ENCODE measurements at regions not wholly inside any gene's neighbourhood (a gene's known extent, or its start where the extent isn't known, plus 50 kb on each side); places are given as distances from the start of the nearest gene placed in this dataset.

- no peaks in the 10 kb centered on the region for H3K36me3 ChIP-seq (ENCODE audit: control insufficient read depth in 2 of 2, insufficient read depth in 2 of 2, low read length in 2 of 2)
- no peak overlapping the region for H3K4me3 ChIP-seq (ENCODE audit: low read length in 2 of 2)
- H3K27ac ChIP-seq (ENCODE audit: low read depth in 2 of 2, low read length in 2 of 2) = no peak overlapping the region
- H3K4me1 ChIP-seq (ENCODE audit: control insufficient read depth in 2 of 2, insufficient read depth in 2 of 2, low read length in 2 of 2) = no peaks in the 10 kb centered on the region
- peaks cover 0 to 2% of the 10 kb centered on the region in 2 donors for H3K9me3 ChIP-seq (ENCODE audit: control insufficient read depth in 2 of 2, low read length in 2 of 2)
- no peaks in the 10 kb centered on the region for H3K27me3 ChIP-seq (ENCODE audit: control insufficient read depth in 2 of 2, insufficient read depth in 2 of 2, low read length in 2 of 2)
- H3K9ac ChIP-seq (ENCODE audit: low read depth in 1 of 2, low read length in 2 of 2) = no peak overlapping the region
Measured at GRCh38 chr5:6178846-6179532, 199.4 kb downstream of the MED10 start.

GRCh38 chr5:6177926-6178325, 200.4 kb downstream of the MED10 start:
- H3K9me3 ChIP-seq (ENCODE audit: control insufficient read depth in 2 of 2, low read length in 2 of 2) = no peaks in the 10 kb centered on the region
- no peak overlapping the region for H3K4me3 ChIP-seq (ENCODE audit: low read length in 2 of 2)
- H3K4me1 ChIP-seq (ENCODE audit: control insufficient read depth in 2 of 2, insufficient read depth in 2 of 2, low read length in 2 of 2) = no peaks in the 10 kb centered on the region
- H3K9ac ChIP-seq (ENCODE audit: low read depth in 1 of 2, low read length in 2 of 2) = no peak overlapping the region
- H3K36me3 ChIP-seq (ENCODE audit: control insufficient read depth in 2 of 2, insufficient read depth in 2 of 2, low read length in 2 of 2) = no peaks in the 10 kb centered on the region
- H3K27me3 ChIP-seq (ENCODE audit: control insufficient read depth in 2 of 2, insufficient read depth in 2 of 2, low read length in 2 of 2) = no peaks in the 10 kb centered on the region
- no peak overlapping the region for H3K27ac ChIP-seq (ENCODE audit: low read depth in 2 of 2, low read length in 2 of 2)

- no peak overlapping the region for H3K9ac ChIP-seq (ENCODE audit: low read depth in 1 of 2, low read length in 2 of 2)
- H3K9me3 ChIP-seq (ENCODE audit: control insufficient read depth in 2 of 2, low read length in 2 of 2) = no peaks in the 10 kb centered on the region
- no peaks in the 10 kb centered on the region for H3K27me3 ChIP-seq (ENCODE audit: control insufficient read depth in 2 of 2, insufficient read depth in 2 of 2, low read length in 2 of 2)
- H3K4me3 ChIP-seq (ENCODE audit: low read length in 2 of 2) = no peak overlapping the region
- H3K4me1 ChIP-seq (ENCODE audit: control insufficient read depth in 2 of 2, insufficient read depth in 2 of 2, low read length in 2 of 2) = no peaks in the 10 kb centered on the region
- H3K36me3 ChIP-seq (ENCODE audit: control insufficient read depth in 2 of 2, insufficient read depth in 2 of 2, low read length in 2 of 2) = no peaks in the 10 kb centered on the region
- no peak overlapping the region for H3K27ac ChIP-seq (ENCODE audit: low read depth in 2 of 2, low read length in 2 of 2)
Measured at GRCh38 chr5:6176102-6176693, 202.1 kb downstream of the MED10 start.

GRCh38 chr5:6175172-6175854, 203.0 kb downstream of the MED10 start:
- no peak overlapping the region for H3K9ac ChIP-seq (ENCODE audit: low read depth in 1 of 2, low read length in 2 of 2)
- H3K9me3 ChIP-seq (ENCODE audit: control insufficient read depth in 2 of 2, low read length in 2 of 2) = no peaks in the 10 kb centered on the region
- no peak overlapping the region for H3K4me3 ChIP-seq (ENCODE audit: low read length in 2 of 2)
- H3K36me3 ChIP-seq (ENCODE audit: control insufficient read depth in 2 of 2, insufficient read depth in 2 of 2, low read length in 2 of 2) = no peaks in the 10 kb centered on the region
- H3K4me1 ChIP-seq (ENCODE audit: control insufficient read depth in 2 of 2, insufficient read depth in 2 of 2, low read length in 2 of 2) = no peaks in the 10 kb centered on the region
- H3K27me3 ChIP-seq (ENCODE audit: control insufficient read depth in 2 of 2, insufficient read depth in 2 of 2, low read length in 2 of 2) = no peaks in the 10 kb centered on the region
- no peak overlapping the region for H3K27ac ChIP-seq (ENCODE audit: low read depth in 2 of 2, low read length in 2 of 2)

- H3K9ac ChIP-seq (ENCODE audit: low read depth in 1 of 2, low read length in 2 of 2) = no peak overlapping the region
- no peaks in the 10 kb centered on the region for H3K27me3 ChIP-seq (ENCODE audit: control insufficient read depth in 2 of 2, insufficient read depth in 2 of 2, low read length in 2 of 2)
- peaks cover 0 to 2% of the 10 kb centered on the region in 2 donors for H3K9me3 ChIP-seq (ENCODE audit: control insufficient read depth in 2 of 2, low read length in 2 of 2)
- H3K4me1 ChIP-seq (ENCODE audit: control insufficient read depth in 2 of 2, insufficient read depth in 2 of 2, low read length in 2 of 2) = no peaks in the 10 kb centered on the region
- no peaks in the 10 kb centered on the region for H3K36me3 ChIP-seq (ENCODE audit: control insufficient read depth in 2 of 2, insufficient read depth in 2 of 2, low read length in 2 of 2)
- no peak overlapping the region for H3K4me3 ChIP-seq (ENCODE audit: low read length in 2 of 2)
- no peak overlapping the region for H3K27ac ChIP-seq (ENCODE audit: low read depth in 2 of 2, low read length in 2 of 2)
Measured at GRCh38 chr5:6169660-6170059, 208.7 kb downstream of the MED10 start.

GRCh38 chr5:6166698-6167394, 211.5 kb downstream of the MED10 start:
- Histone ChIP-seq H3K27ac (ENCODE audit: low read depth in 2 of 2, low read length in 2 of 2) (no peak overlapping the region), H3K9me3 (ENCODE audit: control insufficient read depth in 2 of 2, low read length in 2 of 2) (peaks cover 0 to 2% of the 10 kb centered on the region in 2 donors)

GRCh38 chr5:6163913-6164312, 214.4 kb downstream of the MED10 start:
- Histone ChIP-seq H3K4me1 (ENCODE audit: control insufficient read depth in 2 of 2, insufficient read depth in 2 of 2, low read length in 2 of 2) (no peaks in the 10 kb centered on the region), H3K9me3 (ENCODE audit: control insufficient read depth in 2 of 2, low read length in 2 of 2) (peaks cover 0 to 2% of the 10 kb centered on the region in 2 donors), H3K4me3 (ENCODE audit: low read length in 2 of 2) (no peak overlapping the region), H3K36me3 (ENCODE audit: control insufficient read depth in 2 of 2, insufficient read depth in 2 of 2, low read length in 2 of 2) (no peaks in the 10 kb centered on the region), H3K27ac (ENCODE audit: low read depth in 2 of 2, low read length in 2 of 2) (no peak overlapping the region), H3K9ac (ENCODE audit: low read depth in 1 of 2, low read length in 2 of 2) (no peak overlapping the region), H3K27me3 (ENCODE audit: control insufficient read depth in 2 of 2, insufficient read depth in 2 of 2, low read length in 2 of 2) (no peaks in the 10 kb centered on the region)

More at GRCh38 chr5:6166698-6167394, 211.5 kb downstream of the MED10 start:
- Histone ChIP-seq H3K4me3 (ENCODE audit: low read length in 2 of 2) (no peak overlapping the region), H3K9ac (ENCODE audit: low read depth in 1 of 2, low read length in 2 of 2) (no peak overlapping the region), H3K27me3 (ENCODE audit: control insufficient read depth in 2 of 2, insufficient read depth in 2 of 2, low read length in 2 of 2) (no peaks in the 10 kb centered on the region), H3K4me1 (ENCODE audit: control insufficient read depth in 2 of 2, insufficient read depth in 2 of 2, low read length in 2 of 2) (no peaks in the 10 kb centered on the region), H3K36me3 (ENCODE audit: control insufficient read depth in 2 of 2, insufficient read depth in 2 of 2, low read length in 2 of 2) (no peaks in the 10 kb centered on the region)

GRCh38 chr5:6162175-6162574, 216.2 kb downstream of the MED10 start:
- Histone ChIP-seq H3K9me3 (ENCODE audit: control insufficient read depth in 2 of 2, low read length in 2 of 2) (peaks cover 0 to 2% of the 10 kb centered on the region in 2 donors), H3K4me1 (ENCODE audit: control insufficient read depth in 2 of 2, insufficient read depth in 2 of 2, low read length in 2 of 2) (no peaks in the 10 kb centered on the region), H3K27ac (ENCODE audit: low read depth in 2 of 2, low read length in 2 of 2) (no peak overlapping the region), H3K36me3 (ENCODE audit: control insufficient read depth in 2 of 2, insufficient read depth in 2 of 2, low read length in 2 of 2) (no peaks in the 10 kb centered on the region), H3K27me3 (ENCODE audit: control insufficient read depth in 2 of 2, insufficient read depth in 2 of 2, low read length in 2 of 2) (no peaks in the 10 kb centered on the region), H3K4me3 (ENCODE audit: low read length in 2 of 2) (no peak overlapping the region), H3K9ac (ENCODE audit: low read depth in 1 of 2, low read length in 2 of 2) (no peak overlapping the region)

- Histone ChIP-seq H3K36me3 (ENCODE audit: control insufficient read depth in 2 of 2, insufficient read depth in 2 of 2, low read length in 2 of 2) (no peaks in the 10 kb centered on the region), H3K27me3 (ENCODE audit: control insufficient read depth in 2 of 2, insufficient read depth in 2 of 2, low read length in 2 of 2) (no peaks in the 10 kb centered on the region), H3K4me3 (ENCODE audit: low read length in 2 of 2) (no peak overlapping the region), H3K9me3 (ENCODE audit: control insufficient read depth in 2 of 2, low read length in 2 of 2) (peaks cover 0 to 2% of the 10 kb centered on the region in 2 donors), H3K27ac (ENCODE audit: low read depth in 2 of 2, low read length in 2 of 2) (no peak overlapping the region), H3K4me1 (ENCODE audit: control insufficient read depth in 2 of 2, insufficient read depth in 2 of 2, low read length in 2 of 2) (no peaks in the 10 kb centered on the region), H3K9ac (ENCODE audit: low read depth in 1 of 2, low read length in 2 of 2) (no peak overlapping the region)
Measured at GRCh38 chr5:6161257-6161656, 217.1 kb downstream of the MED10 start.

Data from mucosa of rectum (tissue), 2 donors.